Ovary (tissue), 7 donors: ENCODE measurements at regions not wholly inside any gene's neighbourhood (a gene's known extent, or its start where the extent isn't known, plus 50 kb on each side); places are given as distances from the start of the nearest gene placed in this dataset.

Experiments
- DNase-seq, 5 donors: peaks; one replicate each; pipeline ENCODE4 v3.0.0-alpha.2; 2019 to 2020
- H3K27ac ChIP-seq, 2 donors: fragments of 200-600 bp; one replicate each; pipeline versions ENCODE4 v1.5.1 to v1.8.0; 2019 to 2022
- H3K27me3 ChIP-seq: fragments of 200-600 bp; one replicate; pipeline ENCODE4 v1.8.0; 2022
- H3K36me3 ChIP-seq: fragments of 200-600 bp; sonication (generic); one replicate; pipeline ENCODE4 v1.5.1; 2019
- H3K4me1 ChIP-seq: one replicate; pipeline ENCODE4 v1.8.1; 2013; ENCODE audit warnings: mild to moderate bottlenecking, moderate library complexity; ENCODE audit not compliant: insufficient read depth
- H3K4me3 ChIP-seq: fragments of 200-600 bp; sonication (generic); one replicate; pipeline ENCODE4 v1.5.1; 2017
- H3K9me3 ChIP-seq, 2 donors: fragments of 200-600 bp in 1 of 2; sonication (generic) in 1 of 2; one replicate each; pipeline versions ENCODE4 v1.5.1 to v1.8.1; 2013 to 2019; ENCODE audit warnings: mild to moderate bottlenecking in 1 of 2, moderate library complexity in 1 of 2
- CTCF ChIP-seq, 3 donors: fragments of 450-650 bp in 2 of 3; fragments of 200-600 bp in 1 of 3; IDR thresholded peaks; one replicate each; pipeline versions ENCODE4 v1.5.1 to v1.8.0; 2016 to 2022; ENCODE audit warnings: antibody characterized with exemption in 3 of 3, mild to moderate bottlenecking in 1 of 3
- EP300 ChIP-seq: sonication (generic); formaldehyde crosslinking; IDR thresholded peaks from one replicate; pipeline ENCODE4 v1.6.1; 2017; ENCODE audit warnings: antibody characterized with exemption
- POLR2A ChIP-seq: fragments of 450-650 bp; IDR thresholded peaks from one replicate; pipeline ENCODE4 v1.6.1; 2017; ENCODE audit warnings: antibody characterized with exemption, mild to moderate bottlenecking, moderate library complexity
- WGBS, 3 donors: extraction: QIAGEN DNeasy Blood & Tissue Kit in 1 of 3; methylation state at CpG; one replicate each; pipeline versions ENCODE4 v1.1.5 to v1.1.7; 2013 to 2017; 5-methylcytosine and 5-hydroxymethylcytosine counted together
- intact Hi-C, 4 donors: fragments of 100-400 bp; cut with DNase I; formaldehyde crosslinking; loops; one replicate each; pipeline versions ENCODE4 v1.11.0 to v1.15.1; 2022 to 2023
- donor health status: DM: no; HTN: no; CAD: no; lungs with moderate emphysema.
- donor health status: DM: no; HTN: no; CAD: no.
- donor health status: Bipolar disorder and iron deficiency.
- donor health status: DM: no; HTN: no; CAD: no.
- donor health status: DM: yes; HTN: yes; CAD: no.

DNA sequence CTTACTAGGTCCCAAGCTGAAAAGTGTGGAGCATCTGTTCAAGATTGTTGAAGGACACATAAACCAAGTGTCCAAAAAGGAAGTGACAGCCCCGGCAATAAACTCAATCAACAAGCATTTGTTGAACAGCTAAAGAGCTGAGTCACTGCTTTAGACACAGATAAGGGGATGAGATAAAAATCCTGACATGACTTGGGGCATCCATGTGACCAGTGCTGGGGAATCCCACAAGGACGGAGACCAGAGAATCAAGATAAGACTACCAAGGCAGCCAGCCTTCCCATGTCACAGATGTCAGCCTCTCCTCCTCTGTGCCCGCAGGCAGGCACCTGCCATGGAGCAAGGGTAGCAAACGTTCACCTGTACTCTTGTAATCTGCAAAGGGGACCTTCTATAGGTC lies 118.6 kb upstream of the KAZN start:
- no peak for DNase-seq
- H3K4me1 ChIP-seq: no peaks in the 10 kb centered on the region
- H3K4me3 ChIP-seq: no peak overlapping the region
- TF ChIP-seq EP300: no peak
- TF ChIP-seq CTCF (IDR thresholded peaks at IDR 0.05): no peak
- no peak for TF ChIP-seq POLR2A
- no peaks in the 10 kb centered on the region for H3K36me3 ChIP-seq
- no peaks in the 10 kb centered on the region for H3K27me3 ChIP-seq
- no peak overlapping the region for H3K27ac ChIP-seq
- intact Hi-C loops: no loop called here
- H3K9me3 ChIP-seq: no peaks in the 10 kb centered on the region
- WGBS, 3 donors: 76 to 82% (median 79%) methylated on average over 4 of the region's 4 CpGs

- DNase-seq: no peak
- Histone ChIP-seq H3K36me3 (no peaks in the 10 kb centered on the region), H3K9me3 (no peaks in the 10 kb centered on the region), H3K4me1 (peaks cover 3% of the 10 kb centered on the region), H3K27ac (no peak overlapping the region), H3K4me3 (no peak overlapping the region), H3K27me3 (no peaks in the 10 kb centered on the region)
- intact Hi-C loops: no loop called here
- TF ChIP-seq CTCF (IDR thresholded peaks at IDR 0.05) (no peak), POLR2A (no peak), EP300 (no peak)
- 80 to 87% (median 84%) methylated on average over 7 of the region's 7 CpGs for WGBS, 3 donors
Observed at GRCh38 chr1:14482784-14483450, 115.6 kb upstream of the KAZN start.

- no peak overlapping the region for H3K4me3 ChIP-seq
- H3K4me1 ChIP-seq: peaks cover 3% of the 10 kb centered on the region
- TF ChIP-seq EP300 (no peak), POLR2A (no peak), CTCF (IDR thresholded peaks at IDR 0.05) (no peak)
- H3K27me3 ChIP-seq: no peaks in the 10 kb centered on the region
- DNase-seq: no peak
- no peak overlapping the region for H3K27ac ChIP-seq
- H3K36me3 ChIP-seq: no peaks in the 10 kb centered on the region
- WGBS, 3 donors: 95 to 97% (median 97%) methylated on average over 5 of the region's 5 CpGs
- intact Hi-C loops: no loop called here
- H3K9me3 ChIP-seq: no peaks in the 10 kb centered on the region
Observed at GRCh38 chr1:14485285-14485684, 113.2 kb upstream of the KAZN start.

- no peaks in the 10 kb centered on the region for H3K27me3 ChIP-seq
- H3K4me3 ChIP-seq: no peak overlapping the region
- no peaks in the 10 kb centered on the region for H3K36me3 ChIP-seq
- peaks cover 3% of the 10 kb centered on the region for H3K4me1 ChIP-seq
- TF ChIP-seq CTCF (IDR thresholded peaks at IDR 0.05) (no peak), EP300 (no peak), POLR2A (no peak)
- intact Hi-C loops: no loop called here
- peak in 4 of 5 donors; percentile 22 to 40 (median 35) for DNase-seq
- H3K27ac ChIP-seq: no peak overlapping the region
- no peaks in the 10 kb centered on the region for H3K9me3 ChIP-seq
- 8 to 11% (median 11%) methylated on average over 8 of the region's 8 CpGs for whole genome bisulfite sequencing, 3 donors
Observed at GRCh38 chr1:14486401-14487201, 111.9 kb upstream of the KAZN start.
